Urinary bladder (tissue), 3 donors: ENCODE measurements at regions not wholly inside any gene's neighbourhood (a gene's known extent, or its start where the extent isn't known, plus 50 kb on each side); places are given as distances from the start of the nearest gene placed in this dataset.
"Not testable (repeated sequence)": the region's sequence is repeated elsewhere in the genome, so short reads cannot be mapped to it uniquely, and the experiment has no call there.

Experiments used
- DNase-seq: peaks from one replicate; pipeline ENCODE4 v3.0.0-alpha.2; 2015; ENCODE audit errors: extremely low spot score
- H3K27ac ChIP-seq: one replicate; pipeline ENCODE4 v1.5.1; 2013; ENCODE audit warnings: low read depth, mild to moderate bottlenecking, moderate library complexity
- H3K36me3 ChIP-seq: one replicate; pipeline ENCODE4 v1.6.1; 2013; ENCODE audit warnings: mild to moderate bottlenecking, moderate library complexity; ENCODE audit not compliant: insufficient read depth
- H3K4me1 ChIP-seq: one replicate; pipeline ENCODE4 v1.6.1; 2013; ENCODE audit warnings: mild to moderate bottlenecking, moderate library complexity; ENCODE audit not compliant: insufficient read depth
- H3K4me3 ChIP-seq: one replicate; pipeline ENCODE4 v1.5.1; 2013; ENCODE audit warnings: low read depth, low read length
- WGBS: extraction: QIAGEN DNeasy Blood & Tissue Kit; methylation state at CpG from one replicate; pipeline ENCODE4 v1.1.7; 2013; 5-methylcytosine and 5-hydroxymethylcytosine counted together
- donor health status: healthy with polysubstance abuse.
- donor health status: healthy.

GRCh38 chr21:35380304-35380703 is 331.2 kb upstream of the RUNX1 start:
- not testable (repeated sequence) for H3K27ac ChIP-seq, H3K36me3 ChIP-seq, H3K4me1 ChIP-seq, DNase-seq, H3K4me3 ChIP-seq
- 99% methylated on average over 3 of the region's 3 CpGs for WGBS

- Histone ChIP-seq H3K27ac (no peak overlapping the region), H3K36me3 (no peaks in the 10 kb centered on the region), H3K4me3 (no peak overlapping the region), H3K4me1 (no peaks in the 10 kb centered on the region)
- no peak for DNase-seq
- WGBS: 100% methylated on average over 1 of the region's 1 CpG
Observed at GRCh38 chr21:35378881-35379280, 329.8 kb upstream of the RUNX1 start.

- 84% methylated on average over 7 of the region's 7 CpGs for WGBS
- Histone ChIP-seq H3K4me1 (no peaks in the 10 kb centered on the region), H3K36me3 (no peaks in the 10 kb centered on the region), H3K4me3 (no peak overlapping the region), H3K27ac (no peak overlapping the region)
- no peak for DNase-seq
Observed at GRCh38 chr21:35377505-35378090, 328.5 kb upstream of the RUNX1 start.

GRCh38 chr21:35376406-35377135 is 327.5 kb upstream of the RUNX1 start:
- H3K4me1 ChIP-seq: no peaks in the 10 kb centered on the region
- no peaks in the 10 kb centered on the region for H3K36me3 ChIP-seq
- no peak overlapping the region for H3K4me3 ChIP-seq
- 86% methylated on average over 7 of the region's 7 CpGs for WGBS
- H3K27ac ChIP-seq: no peak overlapping the region
- no peak for DNase-seq

GRCh38 chr21:35375115-35375514 is 326.0 kb upstream of the RUNX1 start:
- no peaks in the 10 kb centered on the region for H3K4me1 ChIP-seq
- no peak for DNase-seq
- no peak overlapping the region for H3K4me3 ChIP-seq
- WGBS: 92% methylated on average over 1 of the region's 1 CpG
- no peak overlapping the region for H3K27ac ChIP-seq
- no peaks in the 10 kb centered on the region for H3K36me3 ChIP-seq

GRCh38 chr21:35373998-35374397 is 324.9 kb upstream of the RUNX1 start:
- Histone ChIP-seq H3K4me1 (no peaks in the 10 kb centered on the region), H3K36me3 (no peaks in the 10 kb centered on the region), H3K27ac (no peak overlapping the region), H3K4me3 (no peak overlapping the region)
- no peak for DNase-seq
- WGBS: 79% methylated on average over 2 of the region's 2 CpGs

- 91% methylated on average over 5 of the region's 5 CpGs for WGBS
- Histone ChIP-seq H3K27ac (no peak overlapping the region), H3K4me3 (no peak overlapping the region), H3K4me1 (no peaks in the 10 kb centered on the region), H3K36me3 (no peaks in the 10 kb centered on the region)
- no peak for DNase-seq
Observed at GRCh38 chr21:35372201-35372600, 323.1 kb upstream of the RUNX1 start.

GRCh38 chr21:35370671-35371070 is 321.6 kb upstream of the RUNX1 start:
- H3K4me1 ChIP-seq: no peaks in the 10 kb centered on the region
- DNase-seq: no peak
- H3K36me3 ChIP-seq: no peaks in the 10 kb centered on the region
- no peak overlapping the region for H3K27ac ChIP-seq
- no peak overlapping the region for H3K4me3 ChIP-seq
- 83% methylated on average over 4 of the region's 4 CpGs for WGBS

GRCh38 chr21:35370071-35370470 is 321.0 kb upstream of the RUNX1 start:
- Histone ChIP-seq H3K27ac (no peak overlapping the region), H3K36me3 (no peaks in the 10 kb centered on the region), H3K4me3 (no peak overlapping the region), H3K4me1 (no peaks in the 10 kb centered on the region)
- DNase-seq: no peak
- WGBS: 88% methylated on average over 3 of the region's 3 CpGs

GRCh38 chr21:35368326-35368725 is 319.2 kb upstream of the RUNX1 start:
- no peak overlapping the region for H3K4me3 ChIP-seq
- peaks cover 1% of the 10 kb centered on the region for H3K36me3 ChIP-seq
- no peak for DNase-seq
- no peak overlapping the region for H3K27ac ChIP-seq
- no peaks in the 10 kb centered on the region for H3K4me1 ChIP-seq
- 94% methylated on average over 3 of the region's 3 CpGs for WGBS

GRCh38 chr21:35367553-35367952 is 318.5 kb upstream of the RUNX1 start:
- Histone ChIP-seq H3K4me3 (no peak overlapping the region), H3K36me3 (peaks cover 1% of the 10 kb centered on the region), H3K4me1 (no peaks in the 10 kb centered on the region), H3K27ac (no peak overlapping the region)
- WGBS: 85% methylated on average over 4 of the region's 4 CpGs
- DNase-seq: no peak

GRCh38 chr21:35366394-35367080 is 317.4 kb upstream of the RUNX1 start:
- H3K27ac ChIP-seq: no peak overlapping the region
- no peaks in the 10 kb centered on the region for H3K4me1 ChIP-seq
- no peak overlapping the region for H3K4me3 ChIP-seq
- 25% methylated on average over 5 of the region's 5 CpGs for WGBS
- H3K36me3 ChIP-seq: peaks cover 1% of the 10 kb centered on the region
- DNase-seq: no peak

GRCh38 chr21:35363458-35363857 is 314.4 kb upstream of the RUNX1 start:
- Histone ChIP-seq H3K36me3 (peaks cover 1% of the 10 kb centered on the region), H3K4me3 (no peak overlapping the region), H3K4me1 (no peaks in the 10 kb centered on the region), H3K27ac (no peak overlapping the region)
- WGBS: 96% methylated on average over 6 of the region's 6 CpGs
- DNase-seq: no peak

GRCh38 chr21:35361988-35362387 is 312.9 kb upstream of the RUNX1 start:
- Histone ChIP-seq H3K27ac (no peak overlapping the region), H3K36me3 (peaks cover 1% of the 10 kb centered on the region), H3K4me1 (no peaks in the 10 kb centered on the region), H3K4me3 (no peak overlapping the region)
- DNase-seq: no peak
